ENCODE measurements at regions not wholly inside any gene's neighbourhood (a gene's known extent, or its start where the extent isn't known, plus 50 kb on each side); places are given as distances from the start of the nearest gene placed in this dataset.

DNA sequence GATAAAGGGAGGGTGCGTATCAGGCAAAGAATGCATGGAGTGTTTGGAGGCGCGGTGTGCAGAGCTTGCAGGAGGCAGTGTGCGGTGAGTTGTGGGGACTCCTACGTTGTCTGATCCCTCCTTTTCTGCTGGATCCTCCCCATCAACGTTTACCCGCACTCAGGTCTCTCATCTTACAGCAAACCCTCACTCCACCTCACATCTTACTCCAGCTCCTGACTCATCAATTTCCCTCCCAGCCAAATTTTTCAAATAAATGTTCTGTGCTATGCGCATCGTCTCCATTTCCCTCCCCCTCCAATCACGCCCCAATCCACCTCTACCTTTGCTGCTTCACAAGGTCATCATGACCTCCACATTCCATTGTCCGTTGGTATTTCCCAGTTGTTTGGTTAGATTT, 138.9 kb upstream of the KLF4 start:
- Histone ChIP-seq H3K9me1 (replicated peaks; ENCODE audit: control insufficient read depth, extremely low read depth, insufficient read depth, low read length) (no peaks in the 10 kb centered on the region), H3K4me2 (ENCODE audit: insufficient read depth, low read length) (no peak overlapping the region), H3K27me3 (ENCODE audit: control insufficient read depth in 2 of 2, insufficient read depth in 2 of 2, low read length in 2 of 2) (peaks cover 1 to 2% of the 10 kb centered on the region in 2 experiments), H3K4me3 (replicated peaks in 1 of 3; ENCODE audit: insufficient read depth in 1 of 3, low read depth in 1 of 3, low read length in 3 of 3) (no peak overlapping the region), H3K9ac (replicated peaks; ENCODE audit: extremely low read depth, insufficient read depth, low read length) (no peak overlapping the region), H3K27ac (ENCODE audit: insufficient read depth, low read depth, low read length) (no peak overlapping the region), H4K20me1 (replicated peaks; ENCODE audit: control insufficient read depth, extremely low read depth, insufficient read depth, low read length) (no peaks in the 10 kb centered on the region), H3K36me3 (ENCODE audit: control insufficient read depth in 2 of 2, extremely low read depth in 1 of 2, insufficient read depth in 2 of 2, low read length in 2 of 2) (no peaks in the 10 kb centered on the region), H3K9me3 (replicated peaks; ENCODE audit: control insufficient read depth, insufficient read depth, low read length) (no peaks in the 10 kb centered on the region), H3K79me2 (ENCODE audit: control insufficient read depth, insufficient read depth, low read length) (no peaks in the 10 kb centered on the region), H3K4me1 (ENCODE audit: control insufficient read depth, extremely low read depth, insufficient read depth, low read length) (no peaks in the 10 kb centered on the region), H2AFZ (ENCODE audit: low read depth, low read length) (no peak overlapping the region)
- intact Hi-C loops (cut with micrococcal nuclease) = no loop called here
- POLR2A ChIA-PET = no interaction called here
- DNase-seq (ENCODE audit: low read depth, low spot score) (no peak), FAIRE-seq (no peak)
- no TSS peak for BruUV-seq (replicated peaks)
- dilution Hi-C loops (cut with MboI; ENCODE audit: extremely low pct_ligation_motif_present, low sequenced_read_pairs) = no loop called here
- CTCF ChIA-PET = interaction anchor here (0.9 kb wide), 1 partner anchor 9 kb away, joined by 3 read pairs; no protein-coding TSS in a partner anchor
- TF ChIP-seq, protein P1, sequence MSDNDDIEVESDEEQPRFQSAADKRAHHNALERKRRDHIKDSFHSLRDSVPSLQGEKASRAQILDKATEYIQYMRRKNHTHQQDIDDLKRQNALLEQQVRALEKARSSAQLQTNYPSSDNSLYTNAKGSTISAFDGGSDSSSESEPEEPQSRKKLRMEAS (IDR thresholded peaks at IDR 0.05; ENCODE audit: insufficient read depth, insufficient read length) = no peak
- no peak for TF ChIP-seq EZH2 (IDR thresholded peaks at IDR 0.05; ENCODE audit: borderline replicate concordance, low read depth, low read length, severe bottlenecking)
- no peak for TF ChIP-seq GATA2 (IDR thresholded peaks at IDR 0.05; ENCODE audit: insufficient read depth, insufficient read length, low read depth, low read length)
- no peak for TF ChIP-seq POLR2A (IDR thresholded peaks at IDR 0.05; ENCODE audit: low read depth, low read length)
- no peak for TF ChIP-seq POLR2AphosphoS5 (IDR thresholded peaks at IDR 0.05; ENCODE audit: insufficient read depth, low read depth, low read length)
- no peak for TF ChIP-seq MYC (IDR thresholded peaks at IDR 0.05; ENCODE audit: low read depth, low read length)
- TF ChIP-seq, protein P2, sequence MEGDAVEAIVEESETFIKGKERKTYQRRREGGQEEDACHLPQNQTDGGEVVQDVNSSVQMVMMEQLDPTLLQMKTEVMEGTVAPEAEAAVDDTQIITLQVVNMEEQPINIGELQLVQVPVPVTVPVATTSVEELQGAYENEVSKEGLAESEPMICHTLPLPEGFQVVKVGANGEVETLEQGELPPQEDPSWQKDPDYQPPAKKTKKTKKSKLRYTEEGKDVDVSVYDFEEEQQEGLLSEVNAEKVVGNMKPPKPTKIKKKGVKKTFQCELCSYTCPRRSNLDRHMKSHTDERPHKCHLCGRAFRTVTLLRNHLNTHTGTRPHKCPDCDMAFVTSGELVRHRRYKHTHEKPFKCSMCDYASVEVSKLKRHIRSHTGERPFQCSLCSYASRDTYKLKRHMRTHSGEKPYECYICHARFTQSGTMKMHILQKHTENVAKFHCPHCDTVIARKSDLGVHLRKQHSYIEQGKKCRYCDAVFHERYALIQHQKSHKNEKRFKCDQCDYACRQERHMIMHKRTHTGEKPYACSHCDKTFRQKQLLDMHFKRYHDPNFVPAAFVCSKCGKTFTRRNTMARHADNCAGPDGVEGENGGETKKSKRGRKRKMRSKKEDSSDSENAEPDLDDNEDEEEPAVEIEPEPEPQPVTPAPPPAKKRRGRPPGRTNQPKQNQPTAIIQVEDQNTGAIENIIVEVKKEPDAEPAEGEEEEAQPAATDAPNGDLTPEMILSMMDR (IDR thresholded peaks at IDR 0.05; ENCODE audit: extremely low read depth in 1 of 2, insufficient read depth in 1 of 2, low read depth in 1 of 2, low read length in 2 of 2) = no peak

Measured in endothelial cell of umbilical vein (primary cell).